AG09319 (cell line): ENCODE measurements at regions not wholly inside any gene's neighbourhood (a gene's known extent, or its start where the extent isn't known, plus 50 kb on each side); places are given as distances from the start of the nearest gene placed in this dataset.

ENCODE experiments used
- DNase-seq: peaks from one replicate; pipeline ENCODE4 v3.0.0-alpha.2; 2010; ENCODE audit warnings: low read depth; ENCODE audit errors: extremely low read depth
- TF ChIP-seq, protein P1 (sequence below): IDR thresholded peaks from 2 replicates; pipeline ENCODE4 v1.5.1; 2011; ENCODE audit warnings: low read depth, mild to moderate bottlenecking, inconsistent platforms, low read length, moderate library complexity

DNA sequence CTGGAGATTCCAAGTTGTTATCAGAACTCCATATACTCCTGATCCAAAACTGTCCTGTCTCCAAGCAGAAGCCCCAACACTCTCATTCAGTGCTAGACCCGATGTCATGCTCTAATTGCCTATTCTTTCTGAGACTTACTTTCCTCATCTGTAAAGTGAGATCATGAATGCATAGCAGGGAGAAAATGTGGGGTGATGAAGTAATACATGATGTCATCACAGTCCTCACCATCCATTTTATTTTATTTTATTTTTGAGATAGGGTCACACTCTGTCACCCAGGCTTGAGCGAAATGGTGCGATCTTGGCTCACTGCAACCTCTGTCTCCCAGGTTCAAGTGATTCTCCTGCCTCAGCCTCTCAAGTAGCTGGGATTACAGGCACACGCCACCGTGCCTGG lies 1554.0 kb upstream of the ADGRL3 start:
- TF ChIP-seq, protein P1, sequence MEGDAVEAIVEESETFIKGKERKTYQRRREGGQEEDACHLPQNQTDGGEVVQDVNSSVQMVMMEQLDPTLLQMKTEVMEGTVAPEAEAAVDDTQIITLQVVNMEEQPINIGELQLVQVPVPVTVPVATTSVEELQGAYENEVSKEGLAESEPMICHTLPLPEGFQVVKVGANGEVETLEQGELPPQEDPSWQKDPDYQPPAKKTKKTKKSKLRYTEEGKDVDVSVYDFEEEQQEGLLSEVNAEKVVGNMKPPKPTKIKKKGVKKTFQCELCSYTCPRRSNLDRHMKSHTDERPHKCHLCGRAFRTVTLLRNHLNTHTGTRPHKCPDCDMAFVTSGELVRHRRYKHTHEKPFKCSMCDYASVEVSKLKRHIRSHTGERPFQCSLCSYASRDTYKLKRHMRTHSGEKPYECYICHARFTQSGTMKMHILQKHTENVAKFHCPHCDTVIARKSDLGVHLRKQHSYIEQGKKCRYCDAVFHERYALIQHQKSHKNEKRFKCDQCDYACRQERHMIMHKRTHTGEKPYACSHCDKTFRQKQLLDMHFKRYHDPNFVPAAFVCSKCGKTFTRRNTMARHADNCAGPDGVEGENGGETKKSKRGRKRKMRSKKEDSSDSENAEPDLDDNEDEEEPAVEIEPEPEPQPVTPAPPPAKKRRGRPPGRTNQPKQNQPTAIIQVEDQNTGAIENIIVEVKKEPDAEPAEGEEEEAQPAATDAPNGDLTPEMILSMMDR, result no peak
- DNase-seq, result no peak

DNA sequence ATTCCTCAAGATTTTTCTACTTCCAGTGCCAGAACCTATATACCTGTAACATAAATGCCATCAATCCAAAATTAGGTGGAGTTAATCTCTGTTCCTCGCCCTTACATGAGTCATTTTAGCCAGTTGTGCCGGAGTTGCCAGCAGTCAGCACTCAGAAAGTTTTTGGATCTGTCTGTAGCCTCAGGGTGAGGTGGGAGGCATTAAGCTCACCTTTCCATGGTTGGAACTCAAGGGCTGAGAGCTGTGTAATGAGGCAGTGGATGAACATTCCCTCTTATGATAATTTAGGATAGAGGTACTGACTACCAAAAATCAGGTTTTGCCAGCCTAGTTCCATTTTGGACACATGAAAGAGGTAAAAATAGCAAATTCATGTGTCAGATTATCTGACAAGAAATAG lies 1553.1 kb upstream of the ADGRL3 start:
- no peak for DNase-seq
- TF ChIP-seq, protein P1, result no peak

DNA sequence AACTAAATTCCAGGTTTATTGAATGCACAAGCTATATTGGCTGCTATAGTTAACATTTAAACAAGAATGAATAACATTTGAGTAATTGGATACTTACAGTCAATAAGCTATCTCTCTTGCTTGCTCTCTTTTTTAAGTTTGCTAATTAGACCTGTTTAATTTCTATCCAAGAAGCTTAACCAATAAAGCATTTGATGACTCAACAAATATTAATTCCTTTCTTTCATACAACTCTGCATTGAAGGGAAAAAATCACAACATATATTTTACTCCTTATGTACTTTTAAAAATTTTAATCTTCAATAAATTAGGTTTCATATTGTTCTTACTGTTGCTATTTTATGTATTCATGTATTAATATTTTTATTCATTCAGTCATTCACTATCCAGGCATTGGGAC lies 1552.6 kb upstream of the ADGRL3 start:
- TF ChIP-seq, protein P1, result no peak
- DNase-seq, result no peak

DNA sequence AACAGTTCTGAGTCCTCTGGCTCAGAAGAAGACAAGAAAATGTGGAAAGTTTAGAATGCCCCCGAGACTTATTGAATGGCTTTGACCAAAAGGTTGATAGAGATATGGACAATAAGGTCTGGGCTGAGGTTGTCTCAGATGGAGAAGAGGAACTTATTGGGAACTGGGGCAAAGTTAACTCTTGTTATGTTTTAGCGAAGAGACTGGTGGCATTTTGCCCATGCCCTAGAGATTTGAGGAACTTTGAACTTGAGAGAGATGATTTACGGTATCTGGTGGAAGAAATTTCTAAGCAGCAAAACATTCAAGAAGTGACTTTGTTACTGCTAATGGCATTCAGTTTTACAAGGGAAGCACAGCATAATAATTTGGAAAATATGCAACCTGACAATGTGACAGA lies 1549.3 kb upstream of the ADGRL3 start:
- TF ChIP-seq, protein P1, result no peak
- no peak for DNase-seq

DNA sequence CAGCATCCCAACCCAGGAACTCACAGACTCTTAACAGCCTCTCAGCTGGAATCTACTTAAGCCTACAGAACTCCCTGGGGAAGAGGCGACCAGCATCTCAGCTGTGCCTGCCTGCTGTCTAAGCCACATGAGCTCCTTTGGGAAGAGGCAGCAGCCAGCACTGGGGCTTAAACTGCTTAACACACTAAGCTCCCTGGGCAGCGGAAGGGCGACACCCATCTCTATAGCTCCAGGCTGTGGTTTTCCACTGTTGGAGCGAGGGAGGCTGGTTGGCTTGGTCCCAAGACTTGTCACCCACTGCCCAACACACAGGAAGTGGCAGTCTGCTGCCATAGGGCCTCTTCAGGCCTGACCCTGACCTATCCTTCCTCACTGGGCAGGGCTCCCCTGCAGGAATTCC lies 1544.1 kb upstream of the ADGRL3 start:
- TF ChIP-seq, protein P1, result no peak
- no peak for DNase-seq

DNA sequence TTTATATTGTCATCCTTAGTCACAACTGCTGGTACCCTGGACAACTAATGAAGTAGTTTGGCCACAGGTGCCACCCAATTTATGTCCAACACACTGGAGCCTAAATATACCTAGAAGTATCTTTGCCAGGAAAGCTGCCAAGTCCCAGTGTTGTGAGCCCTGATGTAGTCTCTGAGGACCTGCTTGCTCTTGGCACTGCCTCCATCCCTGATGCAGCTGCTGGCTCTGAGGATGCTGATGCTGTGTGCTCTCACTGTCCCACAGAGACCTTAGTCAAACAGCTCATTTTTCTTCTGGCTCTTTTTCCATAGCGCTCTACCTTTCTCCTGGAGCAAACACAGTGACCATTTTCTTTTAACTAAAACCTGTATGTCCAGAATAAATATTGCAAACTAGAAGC lies 1535.4 kb upstream of the ADGRL3 start:
- no peak for DNase-seq
- TF ChIP-seq, protein P1, result no peak

DNA sequence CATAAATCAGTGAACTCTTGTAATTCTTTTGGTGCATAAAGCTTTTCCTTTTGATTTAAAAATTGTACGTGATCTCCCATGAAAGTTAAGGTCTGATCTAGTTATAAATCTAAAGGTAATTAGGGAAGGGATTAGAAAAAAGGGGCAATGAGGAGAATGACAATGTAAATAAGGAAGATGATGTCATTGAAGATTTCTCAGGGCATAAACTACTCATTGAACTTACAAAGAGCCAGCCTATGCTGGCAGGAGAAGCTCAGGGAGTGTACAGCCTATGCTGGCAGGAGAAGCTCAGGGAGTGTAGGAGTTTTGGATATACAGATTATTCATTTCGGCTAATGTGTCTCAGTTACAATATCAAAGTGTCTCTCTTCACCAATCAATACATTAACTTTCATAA lies 1533.5 kb upstream of the ADGRL3 start:
- TF ChIP-seq, protein P1, result no peak
- DNase-seq, result no peak
